ENCODE measurements at regions not wholly inside any gene's neighbourhood (a gene's known extent, or its start where the extent isn't known, plus 50 kb on each side); places are given as distances from the start of the nearest gene placed in this dataset.

- Histone ChIP-seq H3K27ac (no peak overlapping the region), H3K27me3 (ENCODE audit: insufficient read depth, low read depth) (no peaks in the 10 kb centered on the region), H3K4me2 (no peak overlapping the region), H3K9ac (no peak overlapping the region), H3K79me2 (ENCODE audit: insufficient read depth, low read depth) (no peaks in the 10 kb centered on the region), H4K20me1 (ENCODE audit: insufficient read depth) (no peaks in the 10 kb centered on the region), H3K36me3 (ENCODE audit: insufficient read depth) (no peaks in the 10 kb centered on the region), H3K4me3 (IDR thresholded peaks at IDR 0.05; ENCODE audit: insufficient read depth, low read depth, low read length) (no peak overlapping the region), H2AFZ (ENCODE audit: low read depth) (no peak overlapping the region), H3K4me1 (ENCODE audit: low read depth, poor library complexity, severe bottlenecking) (no peaks in the 10 kb centered on the region)
- TF ChIP-seq CTCF (conservative IDR thresholded peaks at IDR 0.05; ENCODE audit: low read depth, low read length): no peak
These were observed 267.8 kb downstream of the KTN1 start for GRCh38 chr14:55847766-55848165.

- Histone ChIP-seq H3K79me2 (ENCODE audit: insufficient read depth, low read depth) (no peaks in the 10 kb centered on the region), H3K27ac (no peak overlapping the region), H4K20me1 (ENCODE audit: insufficient read depth) (no peaks in the 10 kb centered on the region), H3K9ac (no peak overlapping the region), H3K36me3 (ENCODE audit: insufficient read depth) (no peaks in the 10 kb centered on the region), H3K4me1 (ENCODE audit: low read depth, poor library complexity, severe bottlenecking) (no peaks in the 10 kb centered on the region), H3K27me3 (ENCODE audit: insufficient read depth, low read depth) (no peaks in the 10 kb centered on the region), H2AFZ (ENCODE audit: low read depth) (no peak overlapping the region), H3K4me2 (no peak overlapping the region), H3K4me3 (IDR thresholded peaks at IDR 0.05; ENCODE audit: insufficient read depth, low read depth, low read length) (no peak overlapping the region)
- TF ChIP-seq CTCF (conservative IDR thresholded peaks at IDR 0.05; ENCODE audit: low read depth, low read length): no peak
These were observed 269.0 kb downstream of the KTN1 start for GRCh38 chr14:55848964-55849363.

- Histone ChIP-seq H3K4me3 (IDR thresholded peaks at IDR 0.05; ENCODE audit: insufficient read depth, low read depth, low read length) (no peak overlapping the region), H3K27me3 (ENCODE audit: insufficient read depth, low read depth) (no peaks in the 10 kb centered on the region), H3K4me2 (no peak overlapping the region), H3K9ac (no peak overlapping the region), H3K79me2 (ENCODE audit: insufficient read depth, low read depth) (no peaks in the 10 kb centered on the region), H3K36me3 (ENCODE audit: insufficient read depth) (no peaks in the 10 kb centered on the region), H3K27ac (no peak overlapping the region), H4K20me1 (ENCODE audit: insufficient read depth) (no peaks in the 10 kb centered on the region), H2AFZ (ENCODE audit: low read depth) (no peak overlapping the region), H3K4me1 (ENCODE audit: low read depth, poor library complexity, severe bottlenecking) (no peaks in the 10 kb centered on the region)
- no peak for TF ChIP-seq CTCF (conservative IDR thresholded peaks at IDR 0.05; ENCODE audit: low read depth, low read length)
These were observed 268.4 kb upstream of the PELI2 start for GRCh38 chr14:55849833-55850232.

GRCh38 chr14:55850825-55851241, 267.4 kb upstream of the PELI2 start:
- no peak overlapping the region for H3K4me2 ChIP-seq
- no peak overlapping the region for H2AFZ ChIP-seq (ENCODE audit: low read depth)

More at GRCh38 chr14:55850825-55851241, 267.4 kb upstream of the PELI2 start:
- no peak overlapping the region for H3K4me3 ChIP-seq (IDR thresholded peaks at IDR 0.05; ENCODE audit: insufficient read depth, low read depth, low read length)
- no peaks in the 10 kb centered on the region for H3K36me3 ChIP-seq (ENCODE audit: insufficient read depth)
- no peaks in the 10 kb centered on the region for H3K4me1 ChIP-seq (ENCODE audit: low read depth, poor library complexity, severe bottlenecking)
- H3K79me2 ChIP-seq (ENCODE audit: insufficient read depth, low read depth): no peaks in the 10 kb centered on the region
- H3K27ac ChIP-seq: no peak overlapping the region
- no peak overlapping the region for H3K9ac ChIP-seq
- TF ChIP-seq CTCF (conservative IDR thresholded peaks at IDR 0.05; ENCODE audit: low read depth, low read length): no peak
- no peaks in the 10 kb centered on the region for H4K20me1 ChIP-seq (ENCODE audit: insufficient read depth)
- no peaks in the 10 kb centered on the region for H3K27me3 ChIP-seq (ENCODE audit: insufficient read depth, low read depth)

Data from KMS-11 (cell line).